ENCODE measurements at regions not wholly inside any gene's neighbourhood (a gene's known extent, or its start where the extent isn't known, plus 50 kb on each side); places are given as distances from the start of the nearest gene placed in this dataset.

- TF ChIP-seq CTCF (IDR thresholded peaks at IDR 0.05; ENCODE audit: borderline replicate concordance, extremely low read depth, low read length, poor library complexity, severe bottlenecking) (no peak), EZH2 (IDR thresholded peaks at IDR 0.05; ENCODE audit: borderline replicate concordance, low read depth, low read length, severe bottlenecking) (no peak)
These were observed 333.8 kb upstream of the AKR1E2 start for GRCh38 chr10:4492202-4492601.

Data from DND-41 (cell line).